ENCODE measurements at regions not wholly inside any gene's neighbourhood (a gene's known extent, or its start where the extent isn't known, plus 50 kb on each side); places are given as distances from the start of the nearest gene placed in this dataset.
"Not testable (repeated sequence)": the region's sequence is repeated elsewhere in the genome, so short reads cannot be mapped to it uniquely, and the experiment has no call there.

DNA sequence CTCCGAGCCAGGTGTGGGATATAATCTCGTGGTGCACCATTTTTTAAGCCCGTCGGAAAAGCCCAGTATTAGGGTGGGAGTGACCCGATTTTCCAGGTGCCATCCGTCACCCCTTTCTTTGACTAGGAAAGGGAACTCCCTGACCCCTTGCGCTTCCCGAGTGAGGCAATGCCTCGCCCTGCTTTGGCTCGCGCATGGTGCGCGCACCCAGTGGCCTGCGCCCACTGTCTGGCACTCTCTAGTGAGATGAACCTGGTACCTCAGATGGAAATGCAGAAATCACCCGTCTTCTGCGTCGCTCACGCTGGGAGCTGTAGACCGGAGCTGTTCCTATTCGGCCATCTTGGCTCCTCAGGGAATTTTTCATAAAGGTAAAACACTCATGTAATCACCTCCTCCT is 63.9 kb downstream of the RWDD3 start:
- ATAC-seq (ENCODE audit: poor library complexity); intact Hi-C loops (cut with DNase I); DNase-seq: not testable (repeated sequence)

DNA sequence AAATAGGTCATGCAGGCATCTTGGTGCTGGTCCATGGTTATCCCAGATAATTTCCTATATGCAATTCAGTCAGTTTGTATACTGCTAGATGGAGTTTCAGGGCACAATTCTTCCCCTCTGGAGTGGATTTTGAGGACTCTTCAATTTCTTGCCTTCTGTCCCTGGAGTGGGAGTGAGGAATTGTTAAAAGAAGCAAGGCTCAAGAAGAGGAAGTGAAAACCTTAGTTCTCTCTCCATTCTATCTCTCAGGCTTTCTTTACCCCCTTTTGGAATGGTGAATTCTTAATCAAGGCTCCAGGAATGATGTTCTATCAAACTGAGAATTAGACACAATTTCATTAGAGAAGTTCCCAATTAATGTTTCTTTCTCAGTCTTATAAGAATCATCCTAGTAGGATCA is 67.1 kb downstream of the RWDD3 start:
- intact Hi-C loops (cut with DNase I) = loop anchor here (10.0 kb wide), 1 partner anchor 174 kb away; no protein-coding TSS in a partner anchor
- DNase-seq = no peak

DNA sequence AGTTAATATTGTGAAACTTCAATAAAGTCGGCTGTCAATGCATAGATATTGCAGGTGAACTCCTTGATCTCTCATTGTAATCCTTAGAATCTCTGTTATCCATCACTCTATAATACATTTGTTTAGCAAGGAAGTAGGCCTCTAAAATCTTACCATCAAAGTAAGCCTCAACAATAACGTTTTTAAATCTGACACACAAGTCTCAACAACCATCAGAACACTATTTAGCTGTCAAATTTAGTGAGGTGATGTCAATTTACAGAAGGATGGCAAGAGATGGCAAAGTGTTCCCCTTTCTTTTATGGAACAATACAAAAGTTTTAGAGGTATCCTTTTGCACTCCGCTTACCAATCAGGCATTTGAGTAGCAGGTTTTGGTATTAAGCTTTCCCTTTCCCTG is 67.6 kb downstream of the RWDD3 start:
- no peak for DNase-seq
- intact Hi-C loops (cut with DNase I) = loop anchor here (10.0 kb wide), 1 partner anchor 173 kb away; no protein-coding TSS in a partner anchor
- ATAC-seq (ENCODE audit: poor library complexity) = no peak

More for the DNA sequence above, 67.1 kb downstream of the RWDD3 start:
- no peak for ATAC-seq (ENCODE audit: poor library complexity)

DNA sequence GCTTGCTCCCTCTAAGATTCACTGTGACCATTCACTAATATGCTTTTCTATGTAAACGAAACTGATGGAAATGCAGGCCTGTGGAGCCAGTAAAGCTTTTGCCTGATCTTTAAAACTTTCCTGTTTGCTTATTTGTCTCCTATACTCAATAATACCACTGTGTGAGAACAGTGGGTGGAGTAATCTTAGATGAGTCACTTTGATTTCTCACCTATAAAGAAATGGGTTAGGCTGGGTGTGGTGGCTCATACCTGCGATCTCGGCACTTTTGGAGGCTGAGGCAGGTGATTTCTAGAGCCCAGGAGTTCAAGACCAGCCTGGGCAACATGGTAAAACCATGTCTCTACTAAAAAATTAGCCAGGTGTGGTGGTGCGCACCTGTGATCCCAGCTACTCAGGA is 70.8 kb downstream of the RWDD3 start:
- intact Hi-C loops (cut with DNase I) = loop anchor here (10.0 kb wide), 1 partner anchor 170 kb away; no protein-coding TSS in a partner anchor
- ATAC-seq (ENCODE audit: poor library complexity) = no peak

GRCh38 chr1:95308276-95309030 is 74.4 kb downstream of the RWDD3 start:
- ATAC-seq (ENCODE audit: poor library complexity) (no peak), DNase-seq (no peak)
- intact Hi-C loops (cut with DNase I) = loop anchor here (10.0 kb wide), 1 partner anchor 166 kb away; no protein-coding TSS in a partner anchor

More for the DNA sequence above, 70.8 kb downstream of the RWDD3 start:
- DNase-seq = no peak

GRCh38 chr1:95309031-95309471 is 75.0 kb downstream of the RWDD3 start:
- ATAC-seq (ENCODE audit: poor library complexity) (peak; percentile 73), DNase-seq (no peak)
- intact Hi-C loops (cut with DNase I) = loop anchor here (10.0 kb wide), 1 partner anchor 166 kb away; no protein-coding TSS in a partner anchor

GRCh38 chr1:95311014-95311413 is 77.0 kb downstream of the RWDD3 start:
- ATAC-seq (ENCODE audit: poor library complexity) (no peak), DNase-seq (no peak)
- intact Hi-C loops (cut with DNase I) = no loop called here

- intact Hi-C loops (cut with DNase I) = no loop called here
- DNase-seq (no peak), ATAC-seq (ENCODE audit: poor library complexity) (no peak)
Observed at GRCh38 chr1:95311762-95312161, 77.8 kb downstream of the RWDD3 start.

DNA sequence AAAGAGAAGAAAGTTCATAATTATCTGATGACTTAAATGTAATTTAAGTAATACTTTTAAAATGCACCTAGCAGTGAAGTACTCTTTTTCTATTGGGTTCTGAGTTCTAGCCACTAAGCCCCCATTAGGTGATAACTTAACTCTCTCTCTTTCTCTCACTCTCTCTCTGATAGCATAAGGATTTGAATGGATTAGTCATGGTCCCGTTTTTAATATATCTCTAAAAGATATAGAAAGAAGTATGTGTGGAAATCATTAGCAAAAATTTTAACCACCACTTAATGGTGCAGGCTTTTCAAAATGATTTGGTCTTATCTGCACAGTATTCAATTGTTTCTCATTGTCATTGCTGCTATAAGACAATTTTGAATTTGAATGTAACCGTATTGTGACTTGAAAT is 78.2 kb downstream of the RWDD3 start:
- ATAC-seq (ENCODE audit: poor library complexity) = no peak
- no peak for DNase-seq
- intact Hi-C loops (cut with DNase I) = no loop called here

DNA sequence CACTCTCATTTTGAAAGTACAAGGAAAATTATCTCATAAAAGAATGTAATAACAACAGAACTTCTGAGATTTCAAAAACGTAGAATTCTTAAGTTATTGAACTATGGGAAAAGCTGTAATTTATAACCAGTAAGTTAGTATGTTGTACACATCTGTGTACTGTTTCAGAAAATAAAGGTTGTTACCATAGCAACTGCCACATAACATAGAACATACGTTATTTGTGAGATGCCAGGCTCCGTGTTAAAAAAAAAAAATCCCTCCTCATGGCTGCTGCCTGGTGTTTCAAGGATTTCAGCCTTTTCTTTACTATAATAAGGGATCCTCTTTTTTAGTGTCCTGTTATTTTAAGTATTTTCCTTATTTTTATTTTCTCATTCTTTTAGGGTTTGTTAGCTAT is 79.5 kb downstream of the RWDD3 start:
- intact Hi-C loops (cut with DNase I) = no loop called here
- DNase-seq (no peak), ATAC-seq (ENCODE audit: poor library complexity) (no peak)

DNA sequence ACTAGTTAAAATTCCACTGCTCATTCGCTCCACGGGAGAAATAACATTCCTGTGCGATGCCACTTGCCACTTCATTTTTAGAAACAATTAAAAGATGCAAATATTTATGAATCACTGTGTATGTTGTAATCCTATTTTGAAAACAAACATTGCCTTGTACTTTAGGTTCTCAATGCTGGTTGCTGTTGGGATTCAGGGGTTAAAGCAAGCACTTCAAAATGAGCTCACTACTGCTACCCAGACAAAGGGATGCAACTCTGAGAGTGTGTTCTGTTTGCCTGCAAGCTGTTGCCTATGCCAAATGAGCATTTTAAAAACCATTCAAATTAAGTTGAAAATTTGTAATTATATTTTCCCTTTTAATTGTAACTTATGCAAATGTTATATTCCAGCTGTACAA is 87.5 kb downstream of the RWDD3 start:
- ATAC-seq (ENCODE audit: poor library complexity) (no peak), DNase-seq (no peak)
- intact Hi-C loops (cut with DNase I) = no loop called here

DNA sequence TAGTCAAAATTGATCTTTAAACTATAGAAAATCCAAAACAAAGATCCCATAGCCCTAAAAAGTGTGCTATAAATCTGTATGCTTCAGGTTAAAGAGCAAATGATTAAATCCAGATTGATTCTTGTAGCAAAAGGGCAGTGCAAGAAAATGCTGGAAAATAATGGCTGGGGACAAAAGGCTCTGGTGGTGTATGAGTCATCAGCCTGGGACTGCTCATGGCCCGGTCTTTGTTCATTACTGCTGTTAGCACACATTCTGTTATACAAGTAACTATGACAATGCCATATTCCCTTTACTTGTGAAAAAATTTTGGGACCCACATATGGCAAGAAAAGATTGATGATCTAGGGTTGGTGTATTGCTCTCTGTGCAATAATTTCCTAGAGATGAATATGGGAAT is 89.1 kb downstream of the RWDD3 start:
- DNase-seq (no peak), ATAC-seq (ENCODE audit: poor library complexity) (peak; percentile 51)
- intact Hi-C loops (cut with DNase I) = no loop called here

DNA sequence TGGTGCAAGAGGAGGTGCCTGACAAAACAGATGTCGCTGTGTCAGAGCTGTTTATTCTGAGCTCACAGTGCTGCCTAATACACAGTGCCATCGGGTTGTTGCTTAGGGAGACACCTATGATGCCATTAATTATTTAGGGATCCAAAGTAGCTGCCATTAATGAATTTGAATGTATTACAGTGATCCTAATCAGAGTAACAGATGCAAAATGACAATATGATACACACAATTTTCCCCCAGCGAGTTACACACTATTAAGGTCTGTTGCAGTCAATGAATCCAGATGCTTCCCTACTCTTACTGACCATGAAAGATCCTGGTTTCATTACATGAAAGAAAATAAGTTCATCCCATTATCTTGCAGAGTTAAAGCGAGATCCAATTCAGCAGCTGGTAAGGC is 91.3 kb downstream of the RWDD3 start:
- no peak for DNase-seq
- ATAC-seq (ENCODE audit: poor library complexity) = no peak
- intact Hi-C loops (cut with DNase I) = no loop called here

DNA sequence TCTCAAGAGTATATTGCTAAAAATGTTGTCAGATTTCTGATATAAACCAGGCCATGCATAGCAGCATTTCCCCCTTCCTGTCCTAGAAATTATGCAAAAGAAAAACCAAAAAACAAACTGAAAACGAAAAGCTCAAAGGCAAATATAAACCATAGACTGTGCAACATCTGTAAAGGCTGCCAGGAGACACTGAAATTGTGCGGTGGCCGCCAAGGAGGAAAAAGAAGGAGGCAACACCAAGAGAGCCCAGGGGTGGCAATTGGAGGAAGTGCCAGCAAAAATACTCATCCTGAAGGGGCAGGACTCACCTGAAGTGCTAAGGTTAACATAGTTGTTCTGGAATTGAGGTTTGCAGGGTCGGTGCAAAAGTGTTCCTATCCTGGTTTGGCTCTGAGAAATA is 92.0 kb downstream of the RWDD3 start:
- intact Hi-C loops (cut with DNase I) = no loop called here
- DNase-seq (no peak), ATAC-seq (ENCODE audit: poor library complexity) (no peak)

- intact Hi-C loops (cut with DNase I) = no loop called here
- DNase-seq = no peak
- no peak for ATAC-seq (ENCODE audit: poor library complexity)
Observed at GRCh38 chr1:95332754-95333153, 98.7 kb downstream of the RWDD3 start.

DNA sequence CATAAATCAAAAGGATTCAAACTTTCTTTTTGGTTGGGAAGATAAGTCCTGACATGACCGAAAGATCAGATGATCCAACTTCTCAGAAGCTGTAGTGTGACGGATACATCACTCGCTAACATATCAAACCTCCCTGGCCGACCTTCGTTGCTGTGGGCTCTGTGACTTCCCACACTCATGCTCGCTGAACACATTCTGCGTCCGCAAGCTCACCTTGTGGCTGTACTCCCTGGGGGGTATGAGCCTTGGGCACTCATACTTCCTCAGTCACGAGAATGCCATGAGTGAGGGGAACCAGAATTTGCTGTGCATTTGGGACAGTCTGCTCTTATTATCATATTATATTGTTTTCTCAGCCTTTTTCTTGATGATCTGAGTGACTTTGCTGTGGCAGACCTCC is 105.4 kb downstream of the RWDD3 start:
- peak; percentile 57 for ATAC-seq (ENCODE audit: poor library complexity)
- intact Hi-C loops (cut with DNase I) = no loop called here
- no peak for DNase-seq

DNA sequence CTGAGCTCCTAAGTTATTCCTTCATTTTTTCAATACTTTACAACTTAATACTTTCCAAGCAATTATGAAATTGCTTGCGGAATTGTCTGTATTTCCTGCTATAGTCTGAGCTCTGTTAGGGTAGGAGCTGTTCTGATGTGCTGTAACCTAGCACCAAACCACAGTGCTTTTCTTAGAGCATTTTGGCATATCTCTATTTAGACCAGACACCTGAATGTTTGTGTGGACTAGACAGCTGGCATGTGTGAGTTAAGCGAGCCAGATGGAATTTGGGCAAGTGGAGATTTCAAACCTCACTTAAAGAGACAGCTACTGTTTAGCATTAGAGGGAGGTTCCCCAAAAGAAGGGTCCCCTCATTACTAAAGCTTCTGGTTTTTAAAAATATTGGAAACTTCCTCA is 106.1 kb downstream of the RWDD3 start:
- no peak for DNase-seq
- intact Hi-C loops (cut with DNase I) = no loop called here
- peak; percentile 98 for ATAC-seq (ENCODE audit: poor library complexity)

GRCh38 chr1:95352767-95353166 is 118.8 kb downstream of the RWDD3 start:
- ATAC-seq (ENCODE audit: poor library complexity) = no peak
- intact Hi-C loops (cut with DNase I) = no loop called here
- DNase-seq = no peak

GRCh38 chr1:95353194-95353593 is 119.2 kb downstream of the RWDD3 start:
- ATAC-seq (ENCODE audit: poor library complexity) = peak; percentile 43
- DNase-seq = no peak
- intact Hi-C loops (cut with DNase I) = no loop called here

DNA sequence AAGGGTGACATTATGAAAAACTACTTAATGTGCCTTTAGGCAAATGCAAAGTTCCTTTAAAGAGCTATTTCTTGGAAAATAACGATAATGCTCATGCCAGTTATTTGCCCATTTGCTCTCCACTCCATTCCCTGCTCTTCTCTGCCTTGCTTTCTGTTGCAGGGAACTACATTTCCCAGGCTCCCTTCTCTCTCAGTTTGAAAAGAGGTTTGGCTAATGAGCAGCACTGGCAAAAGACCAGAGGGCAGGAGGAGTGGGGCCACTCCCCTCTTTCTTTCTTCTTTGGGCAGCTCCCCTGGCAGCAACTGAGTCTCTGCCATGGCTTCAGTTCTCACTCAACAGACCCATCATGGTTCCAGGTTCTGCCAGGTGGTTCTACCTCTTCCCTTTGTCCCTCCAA is 130.5 kb downstream of the RWDD3 start:
- DNase-seq (no peak), ATAC-seq (ENCODE audit: poor library complexity) (no peak)
- intact Hi-C loops (cut with DNase I) = no loop called here

GRCh38 chr1:95366498-95366897 is 132.5 kb downstream of the RWDD3 start:
- intact Hi-C loops (cut with DNase I) = no loop called here
- ATAC-seq (ENCODE audit: poor library complexity) = no peak
- no peak for DNase-seq
